Spleen (tissue), 11 donors: ENCODE measurements at regions not wholly inside any gene's neighbourhood (a gene's known extent, or its start where the extent isn't known, plus 50 kb on each side); places are given as distances from the start of the nearest gene placed in this dataset.

Source experiments
- DNase-seq: peaks from one replicate; pipeline ENCODE4 v3.0.0-alpha.2; 2020
- H3K27ac ChIP-seq, 8 donors: fragments of 200-600 bp; sonication (generic) in 7 of 8; 1 replicate in 4 of 8; 2 replicates in 4 of 8; pipeline versions ENCODE4 v1.5.0 to v1.8.0; 2016 to 2021; ENCODE audit warnings: inconsistent platforms in 4 of 8, mild to moderate bottlenecking in 4 of 8, moderate library complexity in 1 of 8
- H3K27me3 ChIP-seq, 7 donors: fragments of 200-600 bp; sonication (generic) in 6 of 7; replicated peaks in 1 of 7; 1 replicate in 4 of 7; 2 replicates in 3 of 7; pipeline versions ENCODE4 v1.5.0 to v1.8.0; 2016 to 2021; ENCODE audit warnings: inconsistent platforms in 3 of 7, mild to moderate bottlenecking in 1 of 7
- H3K36me3 ChIP-seq, 6 donors: fragments of 200-600 bp; sonication (generic) in 5 of 6; 1 replicate in 4 of 6; 2 replicates in 2 of 6; pipeline versions ENCODE4 v1.5.0 to v1.8.0; 2016 to 2021; ENCODE audit warnings: inconsistent platforms in 2 of 6
- H3K4me1 ChIP-seq, 6 donors: fragments of 200-600 bp; sonication (generic) in 5 of 6; 1 replicate in 3 of 6; 2 replicates in 3 of 6; pipeline versions ENCODE4 v1.5.0 to v1.8.0; 2016 to 2021; ENCODE audit warnings: inconsistent platforms in 3 of 6
- H3K4me3 ChIP-seq, 8 donors: fragments of 200-600 bp; sonication (generic) in 7 of 8; 1 replicate in 4 of 8; 2 replicates in 4 of 8; pipeline versions ENCODE4 v1.5.0 to v1.8.0; 2016 to 2021; ENCODE audit warnings: inconsistent platforms in 4 of 8, mild to moderate bottlenecking in 4 of 8, moderate library complexity in 2 of 8
- H3K9me3 ChIP-seq, 8 donors: fragments of 200-600 bp; sonication (generic) in 7 of 8; 1 replicate in 4 of 8; 2 replicates in 4 of 8; pipeline versions ENCODE4 v1.5.0 to v1.8.0; 2016 to 2021; ENCODE audit warnings: inconsistent platforms in 4 of 8
- POLR2A ChIP-seq, 3 donors: fragments of 450-650 bp; IDR thresholded peaks; one replicate each; pipeline ENCODE4 v1.5.1; 2017; ENCODE audit warnings: antibody characterized with exemption in 3 of 3, mild to moderate bottlenecking in 1 of 3
- POLR2AphosphoS5 ChIP-seq, 3 donors: sonication (generic); formaldehyde crosslinking; IDR thresholded peaks; one replicate each; pipeline ENCODE4 v1.5.1; 2017; ENCODE audit warnings: antibody characterized with exemption in 3 of 3
- WGBS, 5 donors: extraction: QIAGEN DNeasy Blood & Tissue Kit in 3 of 5; methylation state at CpG; one replicate each; pipeline versions ENCODE4 v1.1.5 to v1.1.7; 2013 to 2018; 5-methylcytosine and 5-hydroxymethylcytosine counted together
- intact Hi-C: fragments of 100-400 bp; cut with DNase I; formaldehyde crosslinking; loops from one replicate; pipeline ENCODE4 v1.15.0; 2023; ENCODE audit warnings: low total_unique reads
- TF ChIP-seq, protein P1 (sequence below), 11 experiments: fragments of 200-600 bp in 7 of 11; fragments of 450-650 bp in 4 of 11; sonication (generic) in 4 of 11; IDR thresholded peaks in 8 of 11; conservative IDR thresholded peaks in 3 of 11; 1 replicate in 7 of 11; 2 replicates in 4 of 11; pipeline versions ENCODE4 v1.4.0 to v1.8.0; 2016 to 2021; ENCODE audit warnings: antibody characterized with exemption in 11 of 11, inconsistent platforms in 4 of 11, mild to moderate bottlenecking in 1 of 11
- donor health status: healthy with polysubstance abuse.
- donor health status: DM: no; HTN: no; CAD: no; lungs with moderate emphysema.
- donor health status: DM: no; HTN: no; CAD: no.
- donor health status: Bipolar disorder and iron deficiency.
- donor health status: healthy.
- donor health status: DM: no; HTN: no; CAD: no.
- donor health status: DM: yes; HTN: yes; CAD: no.

DNA sequence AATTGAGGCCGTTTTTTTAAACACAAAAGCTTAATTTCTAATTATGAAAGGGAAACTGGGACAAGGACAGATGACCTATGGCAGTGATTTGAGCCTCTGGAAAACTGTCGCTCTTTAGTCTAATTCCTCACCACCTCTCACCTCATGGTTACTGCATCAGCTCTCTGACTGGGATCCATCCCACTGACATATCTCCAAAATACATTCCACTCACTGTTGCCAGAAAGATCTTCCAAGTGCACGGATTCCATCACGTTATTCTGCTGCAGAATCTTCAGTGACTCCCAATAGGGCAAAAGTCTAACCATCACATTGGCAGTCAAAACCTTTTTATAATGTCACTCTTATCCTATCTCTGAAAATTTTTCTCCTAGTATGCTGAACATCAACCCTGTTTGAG lies 132.3 kb upstream of the MB21D2 start:
- H3K4me3 ChIP-seq = no peak overlapping the region
- WGBS, 5 donors = 52 to 75% (median 65%) methylated on average over 4 of the region's 4 CpGs
- intact Hi-C loops = loop anchor here (10.0 kb wide), 1 partner anchor 525 kb away; no protein-coding TSS in a partner anchor
- no peaks in the 10 kb centered on the region for H3K27me3 ChIP-seq
- no peak for DNase-seq
- H3K36me3 ChIP-seq = no peaks in the 10 kb centered on the region
- TF ChIP-seq POLR2AphosphoS5 (IDR thresholded peaks at IDR 0.05) (no peak), POLR2A (IDR thresholded peaks at IDR 0.05) (no peak)
- TF ChIP-seq, protein P1, sequence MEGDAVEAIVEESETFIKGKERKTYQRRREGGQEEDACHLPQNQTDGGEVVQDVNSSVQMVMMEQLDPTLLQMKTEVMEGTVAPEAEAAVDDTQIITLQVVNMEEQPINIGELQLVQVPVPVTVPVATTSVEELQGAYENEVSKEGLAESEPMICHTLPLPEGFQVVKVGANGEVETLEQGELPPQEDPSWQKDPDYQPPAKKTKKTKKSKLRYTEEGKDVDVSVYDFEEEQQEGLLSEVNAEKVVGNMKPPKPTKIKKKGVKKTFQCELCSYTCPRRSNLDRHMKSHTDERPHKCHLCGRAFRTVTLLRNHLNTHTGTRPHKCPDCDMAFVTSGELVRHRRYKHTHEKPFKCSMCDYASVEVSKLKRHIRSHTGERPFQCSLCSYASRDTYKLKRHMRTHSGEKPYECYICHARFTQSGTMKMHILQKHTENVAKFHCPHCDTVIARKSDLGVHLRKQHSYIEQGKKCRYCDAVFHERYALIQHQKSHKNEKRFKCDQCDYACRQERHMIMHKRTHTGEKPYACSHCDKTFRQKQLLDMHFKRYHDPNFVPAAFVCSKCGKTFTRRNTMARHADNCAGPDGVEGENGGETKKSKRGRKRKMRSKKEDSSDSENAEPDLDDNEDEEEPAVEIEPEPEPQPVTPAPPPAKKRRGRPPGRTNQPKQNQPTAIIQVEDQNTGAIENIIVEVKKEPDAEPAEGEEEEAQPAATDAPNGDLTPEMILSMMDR (IDR thresholded peaks at IDR 0.05 in 8 of 11, conservative IDR thresholded peaks at IDR 0.05 in 3 of 11) = no peak
- H3K9me3 ChIP-seq = no peaks in the 10 kb centered on the region
- no peaks in the 10 kb centered on the region for H3K4me1 ChIP-seq
- H3K27ac ChIP-seq = no peak overlapping the region

DNA sequence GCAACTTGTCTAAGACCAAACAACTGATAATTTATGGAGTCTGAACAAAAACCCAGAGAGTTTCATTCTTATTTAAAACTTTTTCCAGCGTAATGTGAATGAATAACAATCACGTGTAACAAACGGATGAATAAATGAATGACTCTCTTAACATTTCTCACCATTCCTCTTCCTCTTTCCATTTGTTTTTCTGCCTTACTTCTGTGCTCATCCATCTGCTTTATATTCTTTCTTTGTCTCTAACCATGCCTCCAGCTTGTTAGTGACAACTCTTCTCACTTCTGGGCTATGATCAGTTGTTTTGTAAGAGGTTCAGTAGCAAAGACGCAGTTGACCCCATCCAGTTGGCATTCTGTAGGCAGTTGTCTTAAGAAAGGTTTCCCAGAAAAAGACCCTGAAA lies 133.7 kb upstream of the MB21D2 start:
- H3K27ac ChIP-seq = no peak overlapping the region
- no peaks in the 10 kb centered on the region for H3K27me3 ChIP-seq
- TF ChIP-seq POLR2AphosphoS5 (IDR thresholded peaks at IDR 0.05) (no peak), POLR2A (IDR thresholded peaks at IDR 0.05) (no peak)
- TF ChIP-seq, protein P1 (IDR thresholded peaks at IDR 0.05 in 8 of 11, conservative IDR thresholded peaks at IDR 0.05 in 3 of 11) = no peak
- no peaks in the 10 kb centered on the region for H3K9me3 ChIP-seq
- intact Hi-C loops = no loop called here
- 89 to 91% (median 89%) methylated on average over 4 of the region's 4 CpGs for WGBS, 5 donors
- no peak overlapping the region for H3K4me3 ChIP-seq
- no peak for DNase-seq
- no peaks in the 10 kb centered on the region for H3K4me1 ChIP-seq
- no peaks in the 10 kb centered on the region for H3K36me3 ChIP-seq

DNA sequence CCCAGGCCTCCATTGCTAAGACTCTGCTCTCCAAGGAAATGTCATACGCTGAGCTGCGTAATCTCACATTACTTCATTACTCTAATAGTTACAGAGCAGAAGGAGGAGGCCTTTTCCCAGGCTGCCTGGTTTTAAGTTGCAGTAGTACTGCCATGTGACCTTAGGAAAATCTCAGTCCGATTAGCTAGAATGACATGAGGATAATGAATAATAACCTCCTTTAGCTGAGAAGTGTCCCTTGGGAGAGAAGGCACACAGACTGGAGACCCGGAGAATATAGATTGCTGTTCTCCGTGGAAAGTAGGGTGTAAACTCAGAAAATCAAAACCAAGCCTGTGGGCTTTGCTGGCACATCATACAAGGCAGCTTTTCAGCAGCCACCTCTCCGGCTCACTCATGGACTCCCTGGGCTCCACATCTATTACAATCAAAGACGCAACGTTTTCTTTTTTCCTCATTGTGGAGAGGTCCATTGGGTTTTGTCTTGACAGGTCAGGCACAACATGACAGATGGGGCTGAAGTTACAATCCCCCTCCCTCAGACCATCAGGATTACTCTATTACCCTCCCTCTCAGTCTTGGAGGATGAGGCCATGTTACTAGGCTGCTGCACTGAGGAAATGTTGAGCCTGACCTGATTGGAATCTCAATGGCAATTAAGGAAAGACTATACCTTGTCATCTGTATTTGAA lies 134.8 kb upstream of the MB21D2 start:
- WGBS, 5 donors = 75 to 87% (median 79%) methylated on average over 8 of the region's 8 CpGs
- no peak overlapping the region for H3K27ac ChIP-seq
- H3K36me3 ChIP-seq = no peaks in the 10 kb centered on the region
- intact Hi-C loops = no loop called here
- no peak overlapping the region for H3K4me3 ChIP-seq
- no peak for TF ChIP-seq POLR2AphosphoS5 (IDR thresholded peaks at IDR 0.05)
- TF ChIP-seq POLR2A (IDR thresholded peaks at IDR 0.05) = no peak
- TF ChIP-seq, protein P1 (IDR thresholded peaks at IDR 0.05 in 8 of 11, conservative IDR thresholded peaks at IDR 0.05 in 3 of 11) = no peak
- no peak for DNase-seq
- no peaks in the 10 kb centered on the region for H3K27me3 ChIP-seq
- H3K9me3 ChIP-seq = no peaks in the 10 kb centered on the region
- H3K4me1 ChIP-seq = no peaks in the 10 kb centered on the region

DNA sequence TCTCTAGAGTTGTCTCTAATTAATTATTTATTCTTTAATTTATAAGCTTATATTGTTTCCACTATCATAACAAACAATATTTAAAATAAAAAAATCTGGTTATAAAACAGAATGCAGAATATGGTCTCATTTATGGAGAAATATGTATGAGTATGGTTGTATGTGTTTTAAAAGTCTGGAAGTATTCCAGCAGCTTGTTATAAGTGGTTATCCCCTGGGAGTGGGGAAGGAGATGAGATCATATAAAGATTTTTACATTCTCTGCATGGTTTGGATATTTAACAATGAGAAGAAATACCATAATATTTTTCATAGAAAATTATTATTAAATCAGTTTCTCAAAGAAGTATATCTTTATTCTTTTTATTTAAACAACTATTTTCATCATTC lies 135.4 kb upstream of the MB21D2 start:
- H3K4me3 ChIP-seq = no peak overlapping the region
- intact Hi-C loops = no loop called here
- H3K27me3 ChIP-seq = peaks cover 0 to 5% (median 0%) of the 10 kb centered on the region in 7 donors
- H3K4me1 ChIP-seq = no peaks in the 10 kb centered on the region
- DNase-seq = no peak
- H3K27ac ChIP-seq = no peak overlapping the region
- TF ChIP-seq POLR2A (IDR thresholded peaks at IDR 0.05) (no peak), POLR2AphosphoS5 (IDR thresholded peaks at IDR 0.05) (no peak)
- TF ChIP-seq, protein P1 (IDR thresholded peaks at IDR 0.05 in 8 of 11, conservative IDR thresholded peaks at IDR 0.05 in 3 of 11) = no peak
- no peaks in the 10 kb centered on the region for H3K36me3 ChIP-seq
- no peaks in the 10 kb centered on the region for H3K9me3 ChIP-seq
